ENCODE measurements at regions not wholly inside any gene's neighbourhood (a gene's known extent, or its start where the extent isn't known, plus 50 kb on each side); places are given as distances from the start of the nearest gene placed in this dataset.

- no peak for ATAC-seq
- TF ChIP-seq ZNF8 (CRISPR knock-in tag; IDR thresholded peaks at IDR 0.05) = no peak
- no peak for TF ChIP-seq ESRRG (CRISPR knock-in tag; IDR thresholded peaks at IDR 0.05)
- TF ChIP-seq RARB (CRISPR knock-in tag; IDR thresholded peaks at IDR 0.05) = no peak
- no peak for TF ChIP-seq GLIS3 (CRISPR knock-in tag; IDR thresholded peaks at IDR 0.05)
Observed at GRCh38 chr1:176271572-176271971, 64.5 kb upstream of the COP1 start.

Data from SK-N-SH treated with all-trans-retinoic acid at 6 μM for 48 hours (cell line).